NCI-H524 (cell line): ENCODE measurements at regions not wholly inside any gene's neighbourhood (a gene's known extent, or its start where the extent isn't known, plus 50 kb on each side); places are given as distances from the start of the nearest gene placed in this dataset.

Experiments
- DNase-seq, 2 experiments: peaks; one replicate each; lab custom pipeline; 2025; lab: John Stamatoyannopoulos, UW

DNA sequence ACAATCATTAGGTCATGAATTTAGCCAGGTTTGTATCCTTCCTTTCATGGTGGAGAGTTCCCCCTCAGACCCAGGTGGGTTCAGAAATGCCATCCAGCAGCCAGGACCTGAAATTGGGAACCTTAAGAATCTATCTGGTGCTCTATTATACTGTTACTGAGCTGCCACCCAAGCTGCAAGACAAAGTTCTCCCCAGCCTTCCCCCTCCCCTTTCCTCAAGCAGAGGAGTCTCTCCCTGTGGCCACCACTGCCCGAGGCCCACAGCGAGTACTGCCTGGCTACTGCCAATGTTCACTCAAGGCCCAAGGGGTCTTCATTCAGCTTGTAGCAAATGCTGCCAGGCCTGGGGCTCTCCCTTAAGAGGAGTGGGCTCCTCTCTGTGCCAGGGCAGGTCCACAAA lies 133.8 kb downstream of the TMEM38B start:
- DNase-seq: no peak

- DNase-seq: no peak
Measured at GRCh38 chr9:105828596-105829213, 134.4 kb downstream of the TMEM38B start.

DNA sequence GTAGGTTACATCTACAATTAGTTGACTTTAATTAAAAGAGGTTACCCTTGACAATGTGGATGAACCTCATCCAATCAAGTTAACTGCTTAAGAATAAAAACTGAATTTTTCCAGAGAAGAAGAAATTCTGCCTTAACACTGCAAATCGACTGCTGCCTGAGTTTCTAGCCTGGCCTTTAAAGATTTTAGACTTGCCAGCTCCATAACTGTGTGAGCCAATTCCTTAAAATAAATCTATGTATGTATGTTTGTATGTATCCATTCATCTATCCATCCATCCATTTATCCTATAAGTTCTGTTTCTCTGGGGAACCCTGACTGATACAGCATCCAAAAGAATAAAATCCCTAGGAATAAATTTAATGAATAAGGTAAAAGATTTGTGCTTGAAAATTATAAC lies 136.1 kb downstream of the TMEM38B start:
- no peak for DNase-seq

- DNase-seq: peak; percentile 26 to 62
Measured at GRCh38 chr9:105832096-105832710, 137.9 kb downstream of the TMEM38B start.

GRCh38 chr9:105833271-105833975 lies 139.1 kb downstream of the TMEM38B start:
- peak in 1 of 2 experiments; percentile 14 for DNase-seq

DNA sequence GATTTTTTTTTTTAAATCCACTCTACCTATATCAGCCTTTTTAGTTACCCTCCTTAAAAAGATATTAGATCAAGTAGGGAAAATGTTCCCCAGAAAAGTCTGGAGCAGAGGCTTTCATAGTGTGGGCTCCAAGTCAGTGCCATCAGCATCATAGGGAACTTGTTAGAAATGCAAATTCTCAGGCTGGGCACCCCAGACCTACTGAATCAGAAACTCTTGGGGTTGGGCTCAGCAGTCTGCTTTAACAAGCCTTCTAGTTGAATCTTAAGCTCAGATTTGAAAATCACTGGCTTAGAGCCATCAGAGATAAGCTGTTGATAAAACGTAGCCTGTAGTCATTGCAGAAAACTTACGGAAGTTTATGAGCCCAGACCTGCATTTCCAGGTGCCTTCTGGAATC lies 140.1 kb downstream of the TMEM38B start:
- no peak for DNase-seq

- peak in 1 of 2 experiments; percentile 39 for DNase-seq
Measured at GRCh38 chr9:105835721-105836120, 141.4 kb downstream of the TMEM38B start.

- no peak for DNase-seq
Measured at GRCh38 chr9:105836936-105837660, 142.8 kb downstream of the TMEM38B start.

DNA sequence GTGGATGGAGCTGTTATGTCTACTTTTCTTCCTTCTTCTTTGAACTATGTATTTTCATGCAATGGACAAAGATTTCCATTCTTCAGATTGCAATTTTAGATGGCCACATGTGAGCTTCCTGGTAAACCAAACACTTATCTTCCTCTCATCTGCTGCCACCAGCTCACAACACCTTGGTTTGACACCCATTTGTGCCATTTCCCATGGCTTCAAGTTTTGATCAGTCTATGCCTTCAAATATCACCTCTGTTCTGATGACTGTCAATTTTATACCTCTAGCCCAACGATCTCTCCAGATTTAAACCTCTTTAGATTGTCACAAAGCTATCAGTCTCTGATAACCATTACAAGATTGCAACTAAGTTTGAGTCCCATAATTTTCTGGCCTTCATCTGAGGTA lies 147.2 kb downstream of the TMEM38B start:
- no peak for DNase-seq

DNA sequence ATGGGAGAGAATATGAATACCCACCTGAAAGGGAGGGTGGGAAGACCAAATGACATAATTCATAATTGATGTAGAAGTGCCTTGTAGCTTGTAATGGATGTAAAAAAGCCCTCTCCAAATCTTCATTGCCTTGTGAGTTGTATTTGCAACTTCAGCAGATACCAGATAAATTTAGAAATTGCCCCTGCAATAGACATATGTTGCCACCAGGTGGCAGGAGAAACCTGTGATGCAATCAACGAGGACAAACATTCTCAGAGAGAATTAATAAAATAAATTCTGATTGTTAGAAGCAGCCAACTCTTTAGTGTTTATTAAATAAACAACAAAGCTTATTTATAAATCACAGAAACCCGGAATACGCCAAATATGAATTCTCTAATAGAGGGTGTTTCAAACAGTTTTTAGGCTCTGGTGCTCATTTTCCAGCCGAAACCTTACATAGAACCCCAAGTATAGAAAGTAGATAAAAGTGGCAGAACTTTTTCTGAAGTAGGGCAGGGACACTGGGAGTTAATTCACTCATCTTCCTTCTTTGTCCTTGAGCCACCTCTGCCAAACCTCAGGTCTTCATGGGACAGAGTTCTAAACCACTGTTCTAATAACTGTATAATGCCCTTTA lies 147.8 kb downstream of the TMEM38B start:
- DNase-seq: peak in 1 of 2 experiments; percentile 50

GRCh38 chr9:105846825-105847224 lies 152.5 kb downstream of the TMEM38B start:
- DNase-seq: no peak

DNA sequence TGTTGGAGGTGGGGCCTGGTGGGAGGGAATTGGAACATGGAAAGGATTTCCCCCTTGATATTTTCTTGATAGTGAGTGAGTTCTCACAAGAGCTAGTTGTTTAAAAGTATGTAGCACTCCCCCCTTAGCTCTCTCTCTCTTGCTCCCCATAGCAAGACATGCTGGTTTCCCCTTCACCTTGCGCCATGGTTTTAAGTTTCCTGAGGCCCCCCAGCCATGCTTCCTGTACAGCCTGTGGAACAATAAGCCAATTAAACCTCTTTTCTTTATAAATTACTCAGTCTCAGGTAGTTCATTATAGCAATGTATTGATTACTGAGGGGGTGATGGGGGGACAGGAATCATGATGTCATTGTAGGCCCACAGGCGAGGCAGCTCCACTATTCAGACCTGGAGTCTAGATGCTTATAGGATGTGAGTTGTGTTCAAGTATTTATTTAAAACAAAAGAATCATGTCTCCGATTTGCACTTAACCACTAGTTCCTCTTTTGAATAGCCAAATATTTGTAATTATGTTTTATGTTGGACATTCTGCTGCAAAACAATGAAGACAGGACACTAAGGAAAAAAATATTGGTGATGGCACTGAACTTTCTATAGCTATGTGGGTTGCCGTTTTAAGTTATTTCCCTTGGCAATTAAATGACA lies 156.6 kb downstream of the TMEM38B start:
- no peak for DNase-seq

DNA sequence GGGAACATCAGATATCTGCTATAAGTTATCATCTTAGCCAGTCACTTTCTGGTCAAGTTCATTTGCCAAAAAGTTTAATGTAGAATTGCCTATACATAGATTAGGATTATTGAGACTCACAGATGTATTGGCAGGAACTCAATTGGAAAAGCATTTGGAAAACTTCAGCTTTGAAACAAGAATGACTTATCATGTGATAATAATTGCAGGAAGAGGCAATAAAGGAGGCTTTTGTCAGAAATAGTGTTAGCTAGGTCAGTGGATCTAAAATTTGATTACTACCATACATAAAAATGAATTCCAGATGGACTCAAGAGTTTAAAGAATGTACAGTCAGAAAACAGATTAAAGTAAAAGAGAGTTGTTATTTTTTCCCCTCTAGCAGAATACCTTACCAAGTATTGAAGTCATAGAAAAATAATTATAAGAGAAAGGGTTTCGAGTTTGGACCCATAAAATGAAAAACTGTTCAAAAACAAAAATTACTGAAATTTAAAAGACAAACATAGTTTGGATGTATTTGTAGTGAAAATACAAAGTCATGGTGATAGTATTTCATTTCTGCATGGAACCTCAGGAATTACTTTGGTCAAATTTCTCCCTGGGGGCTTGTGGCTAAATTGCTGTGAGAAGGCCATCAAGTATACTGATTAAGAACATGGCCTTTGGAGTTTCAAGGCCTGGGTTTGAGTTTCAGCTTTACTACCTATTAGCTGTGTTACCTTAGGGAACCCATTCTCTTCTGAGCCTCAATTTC lies 159.9 kb downstream of the TMEM38B start:
- no peak for DNase-seq

- DNase-seq: no peak
Measured at GRCh38 chr9:105854783-105855724, 160.7 kb downstream of the TMEM38B start.

DNA sequence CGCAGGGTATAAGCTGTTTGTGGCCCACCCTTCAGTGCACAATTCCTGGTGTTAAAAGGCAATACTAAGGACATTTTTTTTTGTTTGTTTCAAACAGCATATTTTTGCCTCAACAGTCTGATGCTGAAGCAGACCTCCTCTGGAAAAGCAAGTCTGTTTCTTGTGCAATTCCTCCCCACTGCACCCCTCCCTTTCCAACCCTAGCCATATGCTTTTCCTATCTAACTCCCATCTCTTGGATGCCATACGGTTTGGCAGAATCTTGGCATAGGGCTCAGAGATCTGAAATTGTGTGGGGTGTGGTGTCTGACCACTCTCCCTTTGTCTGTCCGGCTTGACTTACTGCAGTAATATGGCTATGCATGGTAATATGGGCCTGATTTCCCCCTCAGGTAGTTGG lies 161.6 kb downstream of the TMEM38B start:
- DNase-seq: peak in 1 of 2 experiments; percentile 59

DNA sequence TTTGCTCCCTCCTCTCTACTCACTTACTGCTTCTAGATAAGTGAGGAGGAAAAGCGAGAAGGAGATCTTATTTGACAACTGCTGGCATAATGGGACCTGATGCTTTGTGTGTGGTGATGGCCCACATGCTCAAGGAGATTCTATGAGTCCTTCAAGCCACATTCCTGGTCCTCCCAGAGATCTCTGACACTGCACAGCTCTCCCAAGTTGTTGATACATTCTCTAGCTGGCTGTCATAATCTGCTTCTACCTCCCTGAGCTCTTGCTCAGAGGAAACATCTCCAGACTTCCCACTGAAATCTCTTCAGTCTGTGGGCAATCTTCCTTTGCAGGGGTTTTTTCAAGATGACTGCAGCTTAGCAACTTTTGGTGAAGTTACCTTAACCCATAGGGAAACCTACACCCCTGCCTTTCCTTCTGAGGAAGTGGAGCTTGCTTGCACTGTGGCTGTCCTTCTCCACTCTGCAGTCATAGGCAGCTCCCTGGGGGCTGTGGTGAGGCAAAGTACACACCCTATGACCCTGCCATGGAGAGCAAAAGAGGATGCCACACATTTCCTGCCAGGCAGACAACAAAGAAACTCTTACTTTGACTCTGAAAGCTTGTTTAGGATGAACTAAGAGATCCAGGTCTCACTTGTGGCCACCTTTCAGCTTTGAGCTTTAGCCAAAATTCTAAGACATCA lies 163.8 kb downstream of the TMEM38B start:
- DNase-seq: no peak

GRCh38 chr9:105858877-105859276 lies 164.5 kb downstream of the TMEM38B start:
- DNase-seq: no peak

DNA sequence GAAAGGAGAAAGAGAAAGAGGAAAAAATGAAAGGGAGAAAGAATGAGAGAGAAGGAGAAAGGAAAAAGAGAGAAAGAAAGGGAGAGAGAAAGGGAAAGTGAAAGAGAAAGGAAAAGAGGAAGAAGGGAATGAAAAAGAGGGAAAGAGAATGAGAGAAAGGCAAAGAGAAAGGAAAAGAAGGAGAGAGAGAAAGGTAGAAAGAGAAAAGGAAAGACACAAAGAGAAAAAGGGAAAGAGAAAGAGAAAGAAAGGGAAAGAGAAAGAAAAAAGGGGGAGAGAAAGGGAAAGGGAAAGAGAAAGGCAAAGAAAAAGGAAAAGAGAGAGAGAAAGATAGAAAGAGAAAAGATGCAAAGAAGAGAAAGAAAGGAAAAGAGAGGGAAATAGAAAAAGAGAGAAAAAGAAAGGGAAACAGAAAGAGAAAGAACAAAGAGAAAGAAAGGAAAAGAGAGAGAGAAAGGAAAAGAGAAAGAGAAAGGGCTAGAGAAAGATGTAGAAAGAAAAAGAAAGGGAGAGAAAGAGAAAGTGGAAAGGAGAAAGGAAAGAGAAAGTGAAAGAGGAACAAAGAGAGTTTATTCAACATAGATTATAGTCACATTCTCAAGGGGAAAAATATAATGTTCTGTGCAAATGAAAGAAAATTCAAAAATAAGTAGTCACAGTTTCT lies 165.2 kb downstream of the TMEM38B start:
- no peak for DNase-seq

GRCh38 chr9:105860516-105860915 lies 166.2 kb downstream of the TMEM38B start:
- no peak for DNase-seq
